Natural killer cell (primary cell): ENCODE measurements at regions not wholly inside any gene's neighbourhood (a gene's known extent, or its start where the extent isn't known, plus 50 kb on each side); places are given as distances from the start of the nearest gene placed in this dataset.

Source experiments
- ATAC-seq, 3 donors: fragments of 150-1000 bp in 2 of 3; fragments of 200-7000 bp in 1 of 3; cut with Tn5 transposase; 1 replicate in 1 of 3; 2 replicates in 2 of 3; pipeline ENCODE4 v1.10.0; 2021; ENCODE audit warnings: mild to moderate bottlenecking in 2 of 3, moderate library complexity in 2 of 3
- DNase-seq, 2 donors: peaks; one replicate each; pipeline versions ENCODE4 v3.0.0 to v3.0.0-alpha.2; 2013 to 2021; ENCODE audit warnings: mixed read lengths in 1 of 2
- H3K27ac ChIP-seq: one replicate; pipeline ENCODE4 v1.5.1; 2013; ENCODE audit warnings: mild to moderate bottlenecking, low read length
- H3K27me3 ChIP-seq: one replicate; pipeline ENCODE4 v1.6.1; 2013; ENCODE audit warnings: low read length; ENCODE audit not compliant: control insufficient read depth, insufficient read depth
- H3K36me3 ChIP-seq: one replicate; pipeline ENCODE4 v1.6.1; 2013; ENCODE audit warnings: low read length; ENCODE audit not compliant: control insufficient read depth, insufficient read depth
- H3K4me1 ChIP-seq: one replicate; pipeline ENCODE4 v1.6.1; 2013; ENCODE audit warnings: low read length; ENCODE audit not compliant: control insufficient read depth, insufficient read depth
- H3K4me3 ChIP-seq: one replicate; pipeline ENCODE4 v1.5.1; 2013; ENCODE audit warnings: low read length
- H3K9me3 ChIP-seq: one replicate; pipeline ENCODE4 v1.6.1; 2013; ENCODE audit warnings: low read length; ENCODE audit not compliant: control insufficient read depth, insufficient read depth
- H3K27ac Mint-ChIP-seq, 2 donors: one replicate each; pipeline ENCODE4 v1.8.0; 2022; ENCODE audit warnings: mild to moderate bottlenecking in 2 of 2, mixed read lengths in 2 of 2, moderate library complexity in 1 of 2
- H3K27me3 Mint-ChIP-seq, 2 donors: one replicate each; pipeline ENCODE4 v1.8.0; 2022; ENCODE audit warnings: low read depth in 2 of 2, mixed read lengths in 2 of 2
- H3K36me3 Mint-ChIP-seq: one replicate; pipeline ENCODE4 v1.8.0; 2022; ENCODE audit warnings: mixed read lengths
- H3K4me1 Mint-ChIP-seq, 2 donors: one replicate each; pipeline ENCODE4 v1.8.0; 2022; ENCODE audit warnings: mixed read lengths in 2 of 2
- H3K4me3 Mint-ChIP-seq: one replicate; pipeline ENCODE4 v1.8.0; 2022; ENCODE audit warnings: mild to moderate bottlenecking, moderate library complexity, mixed read lengths
- H3K9me3 Mint-ChIP-seq, 2 donors: one replicate each; pipeline ENCODE4 v1.8.0; 2022; ENCODE audit warnings: mixed read lengths in 2 of 2
- CTCF ChIP-seq: fragments of 200-600 bp; IDR thresholded peaks from one replicate; pipeline ENCODE4 v1.8.0; 2022; ENCODE audit warnings: antibody characterized with exemption
- WGBS: methylation state at CpG from one replicate; pipeline ENCODE4 v1.1.7; 2013; ENCODE audit warnings: missing lambda C conversion rate; ENCODE audit not compliant: insufficient coverage; 5-methylcytosine and 5-hydroxymethylcytosine counted together
- intact Hi-C: fragments of 100-400 bp; cut with micrococcal nuclease; formaldehyde crosslinking; loops from one replicate; pipeline ENCODE4 v1.14.2; 2022

GRCh38 chr12:81953541-81953940, 194.4 kb upstream of the PPFIA2 start:
- no peak for ATAC-seq

GRCh38 chr12:81950871-81951270, 191.7 kb upstream of the PPFIA2 start:
- TF ChIP-seq CTCF, result no peak
- Mint-ChIP-seq H3K4me1 (peaks cover 19 to 28% of the 10 kb centered on the region in 2 donors), H3K4me3 (no peak overlapping the region), H3K27ac (no peak overlapping the region), H3K9me3 (no peaks in the 10 kb centered on the region), H3K27me3 (no peaks in the 10 kb centered on the region), H3K36me3 (no peaks in the 10 kb centered on the region)
- Histone ChIP-seq H3K9me3 (no peaks in the 10 kb centered on the region), H3K27me3 (no peaks in the 10 kb centered on the region), H3K4me3 (no peak overlapping the region), H3K4me1 (peaks cover 3% of the 10 kb centered on the region), H3K27ac (no peak overlapping the region), H3K36me3 (no peaks in the 10 kb centered on the region)
- 89% methylated on average over 3 of the region's 3 CpGs for WGBS
- ATAC-seq, result no peak
- no peak for DNase-seq
- intact Hi-C loops, result no loop called here

More at GRCh38 chr12:81953541-81953940, 194.4 kb upstream of the PPFIA2 start:
- intact Hi-C loops, result no loop called here
- Mint-ChIP-seq H3K27me3 (no peaks in the 10 kb centered on the region), H3K36me3 (no peaks in the 10 kb centered on the region), H3K4me1 (peaks cover 19 to 24% of the 10 kb centered on the region in 2 donors), H3K4me3 (no peak overlapping the region), H3K9me3 (no peaks in the 10 kb centered on the region), H3K27ac (no peak overlapping the region)
- Histone ChIP-seq H3K4me3 (no peak overlapping the region), H3K27ac (no peak overlapping the region), H3K4me1 (peaks cover 3% of the 10 kb centered on the region), H3K9me3 (no peaks in the 10 kb centered on the region), H3K36me3 (no peaks in the 10 kb centered on the region), H3K27me3 (no peaks in the 10 kb centered on the region)
- TF ChIP-seq CTCF, result no peak
- no peak for DNase-seq
- WGBS, result 72% methylated on average over 2 of the region's 2 CpGs

GRCh38 chr12:81949841-81950308, 190.7 kb upstream of the PPFIA2 start:
- H3K27me3 ChIP-seq, result no peaks in the 10 kb centered on the region
- H3K4me1 ChIP-seq, result peaks cover 3% of the 10 kb centered on the region
- peak in 1 of 3 donors; percentile 55 for ATAC-seq
- Mint-ChIP-seq H3K36me3 (no peaks in the 10 kb centered on the region), H3K4me3 (no peak overlapping the region), H3K27me3 (no peaks in the 10 kb centered on the region), H3K9me3 (no peaks in the 10 kb centered on the region), H3K4me1 (peaks cover 19 to 29% of the 10 kb centered on the region in 2 donors), H3K27ac (no peak overlapping the region)
- TF ChIP-seq CTCF, result no peak
- H3K4me3 ChIP-seq, result no peak overlapping the region
- H3K27ac ChIP-seq, result no peak overlapping the region
- no peak for DNase-seq
- intact Hi-C loops, result no loop called here
- WGBS, result 25% methylated on average over 1 of the region's 2 CpGs
- no peaks in the 10 kb centered on the region for H3K9me3 ChIP-seq
- no peaks in the 10 kb centered on the region for H3K36me3 ChIP-seq

DNA sequence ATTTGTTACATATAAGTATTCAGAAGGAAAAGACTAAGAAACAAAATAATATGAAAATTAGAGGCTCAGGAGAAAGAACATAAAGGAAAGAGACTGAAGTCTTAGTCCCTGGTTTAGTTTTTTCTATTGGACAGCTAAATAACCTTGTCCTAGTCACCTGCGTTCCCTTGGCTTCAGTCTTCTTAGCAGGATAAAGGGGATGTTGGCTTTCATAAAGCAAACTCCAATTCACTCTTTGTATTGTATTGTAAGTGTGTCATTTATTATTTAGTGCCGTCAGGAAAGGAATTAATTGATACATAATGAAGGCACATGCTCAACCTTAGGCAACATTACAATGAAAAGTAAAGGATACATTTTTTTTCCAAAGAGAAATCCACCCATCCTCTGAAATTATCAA, 190.3 kb upstream of the PPFIA2 start:
- no peaks in the 10 kb centered on the region for H3K27me3 Mint-ChIP-seq
- 17% methylated on average over 1 of the region's 2 CpGs for WGBS
- no peaks in the 10 kb centered on the region for H3K9me3 Mint-ChIP-seq
- H3K36me3 Mint-ChIP-seq, result no peaks in the 10 kb centered on the region
- Histone ChIP-seq H3K9me3 (no peaks in the 10 kb centered on the region), H3K4me3 (no peak overlapping the region), H3K27me3 (no peaks in the 10 kb centered on the region), H3K27ac (no peak overlapping the region), H3K4me1 (peaks cover 3% of the 10 kb centered on the region), H3K36me3 (no peaks in the 10 kb centered on the region)
- TF ChIP-seq CTCF, result no peak
- ATAC-seq, result no peak
- peaks cover 22 to 33% of the 10 kb centered on the region in 2 donors for H3K4me1 Mint-ChIP-seq
- no peak for DNase-seq
- H3K27ac Mint-ChIP-seq, result no peak overlapping the region
- intact Hi-C loops, result no loop called here
- no peak overlapping the region for H3K4me3 Mint-ChIP-seq
